ENCODE measurements at regions not wholly inside any gene's neighbourhood (a gene's known extent, or its start where the extent isn't known, plus 50 kb on each side); places are given as distances from the start of the nearest gene placed in this dataset.

- TF ChIP-seq REST (IDR thresholded peaks at IDR 0.05) (no peak), MAX (IDR thresholded peaks at IDR 0.05) (no peak), NR2F2 (IDR thresholded peaks at IDR 0.05) (no peak)
These were observed 280.3 kb downstream of the HACE1 start (continued) for GRCh38 chr6:104579310-104579863.

GRCh38 chr6:104575536-104575935, 284.2 kb downstream of the HACE1 start:
- H3K9me3 ChIP-seq (ENCODE audit: control insufficient read depth in 4 of 4, low read length in 3 of 4): no peaks in the 10 kb centered on the region
- H3K27me3 ChIP-seq (ENCODE audit: control insufficient read depth in 4 of 4, insufficient read depth in 4 of 4, low read length in 3 of 4): no peaks in the 10 kb centered on the region
- no peak overlapping the region for H3K4me3 ChIP-seq (ENCODE audit: low read depth in 1 of 3, low read length in 3 of 3)
- DNase-seq (ENCODE audit: low spot score): no peak
- H3K36me3 ChIP-seq (ENCODE audit: control insufficient read depth in 4 of 4, insufficient read depth in 3 of 4, low read depth in 1 of 4, low read length in 3 of 4): no peaks in the 10 kb centered on the region
- no peak for TF ChIP-seq HNF4G (IDR thresholded peaks at IDR 0.05)
- no peak for TF ChIP-seq CTCF (IDR thresholded peaks at IDR 0.05; ENCODE audit: low read depth, low read length, missing input control)
- TF ChIP-seq JUND (IDR thresholded peaks at IDR 0.05): no peak
- no peak for TF ChIP-seq FOXA2 (IDR thresholded peaks at IDR 0.05)
- no peak for TF ChIP-seq ZBTB33 (IDR thresholded peaks at IDR 0.05)
- TF ChIP-seq ATF3 (IDR thresholded peaks at IDR 0.05): no peak
- no peak for TF ChIP-seq NR2F2 (IDR thresholded peaks at IDR 0.05)
- no peak for TF ChIP-seq HNF4A (conservative IDR thresholded peaks at IDR 0.05)
- no peak for TF ChIP-seq SP1 (IDR thresholded peaks at IDR 0.05)
- TF ChIP-seq RXRA (IDR thresholded peaks at IDR 0.05): no peak
- TF ChIP-seq YY1 (IDR thresholded peaks at IDR 0.05): no peak
- no peak for TF ChIP-seq REST (IDR thresholded peaks at IDR 0.05)
- no peak for TF ChIP-seq MAX (IDR thresholded peaks at IDR 0.05)
- no peak for TF ChIP-seq FOXA1 (IDR thresholded peaks at IDR 0.05)
- no peak for TF ChIP-seq GABPA (IDR thresholded peaks at IDR 0.05 in 1 of 2, conservative IDR thresholded peaks at IDR 0.05 in 1 of 2)
- TF ChIP-seq EGR1 (IDR thresholded peaks at IDR 0.05; ENCODE audit: low read depth in 2 of 2): no peak
- TF ChIP-seq RAD21 (IDR thresholded peaks at IDR 0.05): no peak
- no peak overlapping the region for H3K27ac ChIP-seq (ENCODE audit: low read depth in 1 of 2, low read length in 2 of 2)
- H3K9ac ChIP-seq (ENCODE audit: low read depth in 1 of 2, low read length in 2 of 2): no peak overlapping the region
- no peaks in the 10 kb centered on the region for H3K4me1 ChIP-seq (ENCODE audit: control insufficient read depth in 4 of 4, insufficient read depth in 4 of 4, low read length in 3 of 4)

All from liver (tissue), 7 donors.